Bone marrow (tissue), 2 donors: ENCODE measurements at regions not wholly inside any gene's neighbourhood (a gene's known extent, or its start where the extent isn't known, plus 50 kb on each side); places are given as distances from the start of the nearest gene placed in this dataset.

Experiments
- DNase-seq, 2 donors: peaks; one replicate each; lab custom pipeline; 2025; lab: John Stamatoyannopoulos, UW

GRCh38 chr12:58268069-58268468, 326.7 kb downstream of the ATP23 start:
- no peak for DNase-seq

GRCh38 chr12:58269476-58269875, 328.1 kb downstream of the ATP23 start:
- DNase-seq = no peak

GRCh38 chr12:58270966-58271705, 329.8 kb downstream of the ATP23 start:
- no peak for DNase-seq

- DNase-seq = no peak
Measured at GRCh38 chr12:58272461-58272860, 331.1 kb downstream of the ATP23 start.

GRCh38 chr12:58277231-58277630, 335.9 kb downstream of the ATP23 start:
- DNase-seq = no peak

- no peak for DNase-seq
Measured at GRCh38 chr12:58283553-58283952, 342.2 kb downstream of the ATP23 start.

GRCh38 chr12:58285551-58285950, 344.2 kb downstream of the ATP23 start:
- DNase-seq = no peak

- DNase-seq = no peak
Measured at GRCh38 chr12:58286353-58286752, 345.0 kb downstream of the ATP23 start.

- DNase-seq = no peak
Measured at GRCh38 chr12:58288190-58288589, 346.8 kb downstream of the ATP23 start.

- DNase-seq = no peak
Measured at GRCh38 chr12:58291106-58291505, 349.7 kb downstream of the ATP23 start.

- DNase-seq = no peak
Measured at GRCh38 chr12:58293308-58293982, 352.1 kb downstream of the ATP23 start.

GRCh38 chr12:58295268-58295667, 353.9 kb downstream of the ATP23 start:
- no peak for DNase-seq

GRCh38 chr12:58296863-58297262, 355.5 kb downstream of the ATP23 start:
- no peak for DNase-seq

- no peak for DNase-seq
Measured at GRCh38 chr12:58298803-58299202, 357.4 kb downstream of the ATP23 start.

- DNase-seq = no peak
Measured at GRCh38 chr12:58299371-58299770, 358.0 kb downstream of the ATP23 start.

GRCh38 chr12:58301038-58301729, 359.8 kb downstream of the ATP23 start:
- no peak for DNase-seq

- DNase-seq = no peak
Measured at GRCh38 chr12:58301730-58302122, 360.4 kb downstream of the ATP23 start.

- DNase-seq = no peak
Measured at GRCh38 chr12:58302487-58303011, 361.2 kb downstream of the ATP23 start.

- DNase-seq = no peak
Measured at GRCh38 chr12:58306266-58307000, 365.1 kb downstream of the ATP23 start.

- DNase-seq = no peak
Measured at GRCh38 chr12:58309806-58310205, 368.4 kb downstream of the ATP23 start.

- DNase-seq = no peak
Measured at GRCh38 chr12:58310368-58310767, 369.0 kb downstream of the ATP23 start.
